ENCODE measurements at regions not wholly inside any gene's neighbourhood (a gene's known extent, or its start where the extent isn't known, plus 50 kb on each side); places are given as distances from the start of the nearest gene placed in this dataset.

- TF ChIP-seq CTCF (IDR thresholded peaks at IDR 0.05) = no peak
These were observed 195.5 kb downstream of the ANKRD30B start for GRCh38 chr18:14943486-14943885.

- TF ChIP-seq CTCF (IDR thresholded peaks at IDR 0.05) = no peak
These were observed 196.1 kb downstream of the ANKRD30B start for GRCh38 chr18:14943967-14944636.

- TF ChIP-seq CTCF (IDR thresholded peaks at IDR 0.05) = no peak
These were observed 196.9 kb downstream of the ANKRD30B start for GRCh38 chr18:14944838-14945237.

GRCh38 chr18:14945286-14945685 is 197.3 kb downstream of the ANKRD30B start:
- no peak for TF ChIP-seq CTCF (IDR thresholded peaks at IDR 0.05)

- TF ChIP-seq CTCF (IDR thresholded peaks at IDR 0.05) = no peak
These were observed 198.0 kb downstream of the ANKRD30B start for GRCh38 chr18:14945984-14946383.

- TF ChIP-seq CTCF (IDR thresholded peaks at IDR 0.05) = no peak
These were observed 199.7 kb downstream of the ANKRD30B start for GRCh38 chr18:14947482-14948162.

- no peak for TF ChIP-seq CTCF (IDR thresholded peaks at IDR 0.05)
These were observed 200.2 kb downstream of the ANKRD30B start for GRCh38 chr18:14948163-14948540.
